ENCODE measurements at regions not wholly inside any gene's neighbourhood (a gene's known extent, or its start where the extent isn't known, plus 50 kb on each side); places are given as distances from the start of the nearest gene placed in this dataset.

DNA sequence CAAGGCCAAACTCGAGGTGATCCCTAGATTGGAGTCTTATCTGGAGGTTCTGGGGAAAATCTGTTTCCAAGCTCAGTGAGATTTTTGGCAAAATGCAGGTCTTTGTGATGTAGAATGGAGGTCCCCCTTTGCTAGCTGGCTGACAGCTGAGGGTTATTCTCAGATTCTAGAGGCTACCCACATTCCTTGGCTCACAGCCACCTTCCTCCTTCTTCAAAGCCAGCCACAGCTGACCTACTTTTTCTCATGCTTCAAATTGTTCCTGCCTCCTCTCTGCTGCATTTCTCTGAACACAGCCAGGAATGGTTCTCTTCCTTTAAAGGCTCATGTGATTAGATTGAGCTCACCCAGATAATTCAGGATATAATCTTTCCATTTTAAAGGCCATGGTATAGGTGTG is 86.9 kb downstream of the VCX3A start:
- no peaks in the 10 kb centered on the region for H3K27me3 ChIP-seq (ENCODE audit: control insufficient read depth in 2 of 2, insufficient read depth in 2 of 2, low read length in 2 of 2)
- Mint-ChIP-seq H3K4me1 (no peaks in the 10 kb centered on the region), H3K36me3 (no peaks in the 10 kb centered on the region), H3K27ac (no peak overlapping the region), H3K4me3 (no peak overlapping the region), H3K27me3 (no peaks in the 10 kb centered on the region), H3K9me3 (peaks cover 0 to 6% (median 0%) of the 10 kb centered on the region in 11 donors)
- H3K36me3 ChIP-seq (ENCODE audit: control insufficient read depth in 2 of 3, insufficient read depth in 3 of 3, low read length in 3 of 3) = no peaks in the 10 kb centered on the region
- H3K4me1 ChIP-seq (ENCODE audit: control insufficient read depth in 2 of 2, insufficient read depth in 2 of 2, low read length in 2 of 2) = no peaks in the 10 kb centered on the region
- DNase-seq (no peak), ATAC-seq (no peak)
- no peaks in the 10 kb centered on the region for H3K9me3 ChIP-seq (ENCODE audit: control insufficient read depth in 2 of 3, low read length in 3 of 3)
- no peak overlapping the region for H3K27ac ChIP-seq (ENCODE audit: low read depth, low read length)
- CTCF ChIA-PET = no interaction called here
- POLR2A ChIA-PET = no interaction called here
- intact Hi-C loops (cut with micrococcal nuclease) = no loop called here
- H3K4me3 ChIP-seq (ENCODE audit: low read length) = no peak overlapping the region

DNA sequence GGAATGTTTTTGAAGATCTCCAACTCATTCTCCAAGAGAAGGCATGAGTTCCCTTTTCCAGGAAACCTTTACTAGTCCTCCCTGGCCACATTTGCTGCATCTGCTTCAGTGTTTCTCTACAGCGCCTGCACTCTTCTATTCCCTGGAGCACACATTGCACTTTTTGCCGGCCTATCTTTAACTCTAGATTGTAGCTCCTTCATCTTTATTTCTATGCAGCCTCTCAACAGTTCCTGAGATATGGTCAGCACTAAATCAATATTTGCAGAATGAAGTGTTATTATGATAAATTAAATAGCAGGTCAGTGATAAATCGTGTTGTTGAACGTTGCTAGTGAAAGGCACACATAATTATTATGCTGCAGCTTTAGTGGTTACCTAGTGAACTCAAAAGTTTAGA is 88.3 kb downstream of the VCX3A start:
- Mint-ChIP-seq H3K4me1 (peaks cover 0 to 1% (median 0%) of the 10 kb centered on the region in 7 donors), H3K9me3 (peaks cover 0 to 6% (median 0%) of the 10 kb centered on the region in 11 donors), H3K27ac (no peak overlapping the region), H3K36me3 (no peaks in the 10 kb centered on the region), H3K4me3 (no peak overlapping the region), H3K27me3 (no peaks in the 10 kb centered on the region)
- no peak for DNase-seq
- H3K36me3 ChIP-seq (ENCODE audit: control insufficient read depth in 2 of 3, insufficient read depth in 3 of 3, low read length in 3 of 3) = no peaks in the 10 kb centered on the region
- no peak for ATAC-seq
- POLR2A ChIA-PET = no interaction called here
- H3K27ac ChIP-seq (ENCODE audit: low read depth, low read length) = no peak overlapping the region
- intact Hi-C loops (cut with micrococcal nuclease) = no loop called here
- H3K9me3 ChIP-seq (ENCODE audit: control insufficient read depth in 2 of 3, low read length in 3 of 3) = no peaks in the 10 kb centered on the region
- no peak overlapping the region for H3K4me3 ChIP-seq (ENCODE audit: low read length)
- H3K27me3 ChIP-seq (ENCODE audit: control insufficient read depth in 2 of 2, insufficient read depth in 2 of 2, low read length in 2 of 2) = no peaks in the 10 kb centered on the region
- CTCF ChIA-PET = no interaction called here
- no peaks in the 10 kb centered on the region for H3K4me1 ChIP-seq (ENCODE audit: control insufficient read depth in 2 of 2, insufficient read depth in 2 of 2, low read length in 2 of 2)

DNA sequence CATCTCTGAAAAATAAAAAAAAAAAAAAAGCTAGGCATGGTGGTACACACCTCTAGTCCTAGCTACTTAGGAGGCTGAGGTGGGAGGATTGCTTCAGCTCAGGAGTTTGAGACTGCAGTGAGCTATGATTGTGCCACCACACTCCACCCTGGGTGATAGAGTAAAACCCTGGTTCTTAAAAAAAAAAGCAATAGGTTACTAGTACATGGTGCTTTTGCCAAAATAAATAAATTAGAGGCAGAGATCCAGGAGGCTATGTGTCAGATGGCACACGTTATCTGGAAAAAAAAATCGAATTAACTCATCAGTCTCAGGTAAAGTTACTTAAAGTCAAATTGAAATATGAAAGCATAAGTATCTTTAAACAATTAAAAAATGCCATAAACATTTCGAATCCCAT is 94.3 kb downstream of the VCX3A start:
- H3K4me3 ChIP-seq (ENCODE audit: low read length) = no peak overlapping the region
- Mint-ChIP-seq H3K27me3 (peaks cover 0 to 5% (median 0%) of the 10 kb centered on the region in 5 donors), H3K4me1 (peaks cover 0 to 2% (median 0%) of the 10 kb centered on the region in 7 donors), H3K36me3 (no peaks in the 10 kb centered on the region), H3K27ac (no peak overlapping the region), H3K9me3 (peaks cover 0 to 5% (median 0%) of the 10 kb centered on the region in 11 donors), H3K4me3 (no peak overlapping the region)
- no peaks in the 10 kb centered on the region for H3K4me1 ChIP-seq (ENCODE audit: control insufficient read depth in 2 of 2, insufficient read depth in 2 of 2, low read length in 2 of 2)
- POLR2A ChIA-PET = no interaction called here
- no peaks in the 10 kb centered on the region for H3K36me3 ChIP-seq (ENCODE audit: control insufficient read depth in 2 of 3, insufficient read depth in 3 of 3, low read length in 3 of 3)
- ATAC-seq = no peak
- H3K27me3 ChIP-seq (ENCODE audit: control insufficient read depth in 2 of 2, insufficient read depth in 2 of 2, low read length in 2 of 2) = no peaks in the 10 kb centered on the region
- DNase-seq = no peak
- no peak overlapping the region for H3K27ac ChIP-seq (ENCODE audit: low read depth, low read length)
- CTCF ChIA-PET = no interaction called here
- H3K9me3 ChIP-seq (ENCODE audit: control insufficient read depth in 2 of 3, low read length in 3 of 3) = no peaks in the 10 kb centered on the region
- intact Hi-C loops (cut with micrococcal nuclease) = no loop called here

DNA sequence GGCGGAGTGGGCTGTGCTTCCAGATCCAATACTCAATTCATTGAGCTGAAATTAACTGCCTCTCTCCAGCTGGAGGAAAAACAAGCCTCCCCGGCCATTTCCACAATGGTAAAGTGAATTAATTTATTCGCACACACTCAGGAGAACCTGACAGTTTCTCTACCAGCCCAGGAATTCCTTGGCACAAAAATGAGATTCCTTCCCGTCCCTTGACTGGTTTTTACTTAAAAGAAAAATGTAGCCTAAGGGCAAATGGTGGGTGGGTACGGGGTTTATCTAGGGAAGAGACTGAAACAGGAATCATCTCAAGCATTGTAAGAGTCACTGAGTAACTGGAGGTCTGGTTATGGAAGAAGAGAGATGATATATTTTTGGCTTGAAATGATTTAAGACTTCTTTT is 102.7 kb downstream of the VCX3A start:
- no peak overlapping the region for H3K4me3 ChIP-seq (ENCODE audit: low read length)
- POLR2A ChIA-PET = no interaction called here
- intact Hi-C loops (cut with micrococcal nuclease) = no loop called here
- no peak overlapping the region for H3K27ac Mint-ChIP-seq
- no peak for ATAC-seq
- no peaks in the 10 kb centered on the region for H3K27me3 ChIP-seq (ENCODE audit: control insufficient read depth in 2 of 2, insufficient read depth in 2 of 2, low read length in 2 of 2)
- no peak overlapping the region for H3K27ac ChIP-seq (ENCODE audit: low read depth, low read length)
- no peak for DNase-seq
- no peaks in the 10 kb centered on the region for H3K36me3 Mint-ChIP-seq
- H3K36me3 ChIP-seq (ENCODE audit: control insufficient read depth in 2 of 3, insufficient read depth in 3 of 3, low read length in 3 of 3) = no peaks in the 10 kb centered on the region
- H3K9me3 ChIP-seq (ENCODE audit: control insufficient read depth in 2 of 3, low read length in 3 of 3) = no peaks in the 10 kb centered on the region
- CTCF ChIA-PET = no interaction called here
- no peaks in the 10 kb centered on the region for H3K4me1 Mint-ChIP-seq
- H3K9me3 Mint-ChIP-seq = no peaks in the 10 kb centered on the region
- H3K4me1 ChIP-seq (ENCODE audit: control insufficient read depth in 2 of 2, insufficient read depth in 2 of 2, low read length in 2 of 2) = no peaks in the 10 kb centered on the region
- no peak overlapping the region for H3K4me3 Mint-ChIP-seq
- H3K27me3 Mint-ChIP-seq = no peaks in the 10 kb centered on the region

DNA sequence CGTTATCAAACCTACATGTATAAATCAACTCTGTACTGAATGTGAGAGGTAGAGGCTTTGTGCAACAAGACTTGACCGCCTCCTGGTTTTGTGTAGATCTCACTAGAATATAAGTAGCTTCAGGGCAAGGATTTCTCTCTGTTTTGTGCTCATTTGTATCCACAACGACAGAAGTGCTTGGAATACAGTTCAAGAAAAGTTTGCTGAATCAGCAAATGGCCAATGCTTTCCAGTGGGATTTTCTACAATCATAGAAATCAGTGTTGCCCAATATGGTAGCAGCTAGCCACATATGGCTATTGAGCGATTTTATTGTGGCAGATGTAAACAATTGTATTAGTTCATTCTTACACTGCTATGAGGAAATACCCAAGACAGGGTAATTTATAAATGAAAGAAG is 127.4 kb downstream of the VCX3A start:
- no peak overlapping the region for H3K4me3 ChIP-seq (ENCODE audit: low read length)
- no peaks in the 10 kb centered on the region for H3K27me3 ChIP-seq (ENCODE audit: control insufficient read depth in 2 of 2, insufficient read depth in 2 of 2, low read length in 2 of 2)
- no peaks in the 10 kb centered on the region for H3K36me3 ChIP-seq (ENCODE audit: control insufficient read depth in 2 of 3, insufficient read depth in 3 of 3, low read length in 3 of 3)
- Mint-ChIP-seq H3K4me3 (no peak overlapping the region), H3K27ac (no peak overlapping the region), H3K9me3 (peaks cover 0 to 2% (median 0%) of the 10 kb centered on the region in 11 donors), H3K27me3 (no peaks in the 10 kb centered on the region), H3K4me1 (no peaks in the 10 kb centered on the region), H3K36me3 (no peaks in the 10 kb centered on the region)
- no peak overlapping the region for H3K27ac ChIP-seq (ENCODE audit: low read depth, low read length)
- no peak for ATAC-seq
- intact Hi-C loops (cut with micrococcal nuclease) = loop anchor here in 1 of 2 donors (10.0 kb wide), 1 partner anchor 1137 kb away; no protein-coding TSS in a partner anchor
- no peaks in the 10 kb centered on the region for H3K4me1 ChIP-seq (ENCODE audit: control insufficient read depth in 2 of 2, insufficient read depth in 2 of 2, low read length in 2 of 2)
- ChIA-PET POLR2A (no interaction called here), CTCF (no interaction called here)
- no peak for DNase-seq
- H3K9me3 ChIP-seq (ENCODE audit: control insufficient read depth in 2 of 3, low read length in 3 of 3) = no peaks in the 10 kb centered on the region

DNA sequence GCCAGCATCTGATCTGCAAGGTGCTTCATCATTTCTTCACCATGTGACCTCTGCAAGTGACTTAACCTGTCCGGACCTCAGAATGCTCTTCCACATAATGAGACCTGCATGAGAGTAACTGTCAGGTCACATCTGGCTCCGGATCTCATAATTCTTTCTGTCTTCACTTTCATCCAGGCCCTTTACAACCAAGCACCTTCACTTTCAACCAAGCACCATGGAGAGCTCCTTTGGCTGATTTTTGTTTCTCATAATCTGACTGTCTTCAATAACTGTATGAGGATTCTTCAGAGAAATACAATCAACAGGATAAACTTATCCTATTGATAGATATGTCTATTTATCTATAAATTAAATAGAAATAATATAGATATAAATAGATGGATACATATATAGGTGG is 148.1 kb downstream of the VCX3A start:
- DNase-seq = no peak
- Mint-ChIP-seq H3K36me3 (no peaks in the 10 kb centered on the region), H3K27me3 (no peaks in the 10 kb centered on the region), H3K4me3 (no peak overlapping the region), H3K9me3 (peaks cover 0 to 6% (median 0%) of the 10 kb centered on the region in 11 donors), H3K27ac (no peak overlapping the region), H3K4me1 (no peaks in the 10 kb centered on the region)
- Histone ChIP-seq H3K9me3 (ENCODE audit: control insufficient read depth in 2 of 3, low read length in 3 of 3) (no peaks in the 10 kb centered on the region), H3K4me3 (ENCODE audit: low read length) (no peak overlapping the region), H3K27ac (ENCODE audit: low read depth, low read length) (no peak overlapping the region), H3K27me3 (ENCODE audit: control insufficient read depth in 2 of 2, insufficient read depth in 2 of 2, low read length in 2 of 2) (no peaks in the 10 kb centered on the region), H3K36me3 (ENCODE audit: control insufficient read depth in 2 of 3, insufficient read depth in 3 of 3, low read length in 3 of 3) (no peaks in the 10 kb centered on the region), H3K4me1 (ENCODE audit: control insufficient read depth in 2 of 2, insufficient read depth in 2 of 2, low read length in 2 of 2) (no peaks in the 10 kb centered on the region)
- intact Hi-C loops (cut with micrococcal nuclease) = no loop called here
- no peak for ATAC-seq
- ChIA-PET POLR2A (no interaction called here), CTCF (no interaction called here)

DNA sequence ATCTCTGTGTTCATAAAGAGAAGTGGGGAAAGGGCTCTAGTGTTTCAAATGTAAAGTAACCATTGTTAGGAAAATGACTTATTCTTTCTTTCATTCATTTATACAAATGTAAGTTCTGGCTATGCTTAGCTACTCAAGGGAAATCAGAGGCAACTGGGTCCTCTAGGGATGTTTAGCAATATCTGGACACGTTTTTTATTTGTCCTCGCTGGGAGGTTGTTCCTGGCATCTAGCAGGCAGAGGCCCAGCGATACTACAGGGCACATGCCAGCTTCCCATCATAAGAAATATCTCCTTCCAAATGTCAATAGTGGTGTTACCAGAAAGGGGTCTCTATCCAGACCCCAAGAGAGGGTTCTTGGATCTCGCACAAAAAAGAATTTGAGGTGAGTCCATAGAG is 150.0 kb downstream of the VCX3A start:
- CTCF ChIA-PET = no interaction called here
- Histone ChIP-seq H3K36me3 (ENCODE audit: control insufficient read depth in 2 of 3, insufficient read depth in 3 of 3, low read length in 3 of 3) (no peaks in the 10 kb centered on the region), H3K4me1 (ENCODE audit: control insufficient read depth in 2 of 2, insufficient read depth in 2 of 2, low read length in 2 of 2) (no peaks in the 10 kb centered on the region), H3K9me3 (ENCODE audit: control insufficient read depth in 2 of 3, low read length in 3 of 3) (no peaks in the 10 kb centered on the region), H3K27me3 (ENCODE audit: control insufficient read depth in 2 of 2, insufficient read depth in 2 of 2, low read length in 2 of 2) (no peaks in the 10 kb centered on the region), H3K27ac (ENCODE audit: low read depth, low read length) (no peak overlapping the region), H3K4me3 (ENCODE audit: low read length) (no peak overlapping the region)
- POLR2A ChIA-PET = no interaction called here
- no peaks in the 10 kb centered on the region for H3K27me3 Mint-ChIP-seq
- DNase-seq (no peak), ATAC-seq (no peak)
- H3K27ac Mint-ChIP-seq = no peak overlapping the region
- no peaks in the 10 kb centered on the region for H3K36me3 Mint-ChIP-seq
- H3K4me1 Mint-ChIP-seq = no peaks in the 10 kb centered on the region
- no peak overlapping the region for H3K4me3 Mint-ChIP-seq
- peaks cover 0 to 6% (median 0%) of the 10 kb centered on the region in 11 donors for H3K9me3 Mint-ChIP-seq
- intact Hi-C loops (cut with micrococcal nuclease) = no loop called here
